Keratinocyte (primary cell): ENCODE measurements at regions not wholly inside any gene's neighbourhood (a gene's known extent, or its start where the extent isn't known, plus 50 kb on each side); places are given as distances from the start of the nearest gene placed in this dataset.

Experiments used
- CTCF ChIP-seq, 3 experiments: IDR thresholded peaks in 1 of 3; conservative IDR thresholded peaks in 1 of 3; optimal IDR thresholded peaks in 1 of 3; 2 replicates in 2 of 3; 3 replicates in 1 of 3; pipeline versions ENCODE3 to v1.5.1; 2011; ENCODE audit warnings: low read length in 3 of 3, mild to moderate bottlenecking in 3 of 3, moderate library complexity in 2 of 3, control low read depth in 1 of 3, inconsistent platforms in 1 of 3; ENCODE audit not compliant: insufficient read depth in 2 of 3; ENCODE audit errors: extremely low read depth in 1 of 3
- EZH2 ChIP-seq: IDR thresholded peaks from one replicate; pipeline ENCODE4 v1.6.1; 2012; ENCODE audit warnings: inconsistent platforms, mild to moderate bottlenecking, low read length, moderate library complexity

- TF ChIP-seq CTCF (optimal IDR thresholded peaks at IDR 0.05 in 1 of 3, IDR thresholded peaks at IDR 0.05 in 1 of 3, conservative IDR thresholded peaks at IDR 0.05 in 1 of 3; ENCODE audit: extremely low read depth in 1 of 3, insufficient read depth in 2 of 3, low read length in 3 of 3) (no peak), EZH2 (no peak)
Observed at GRCh38 chr13:80718970-80719369, 378.0 kb upstream of the SPRY2 start.
